GM12891 (cell line): ENCODE measurements at regions not wholly inside any gene's neighbourhood (a gene's known extent, or its start where the extent isn't known, plus 50 kb on each side); places are given as distances from the start of the nearest gene placed in this dataset.

Experiments used
- POLR2A ChIP-seq: IDR thresholded peaks from 2 replicates; pipeline ENCODE4 v1.6.1; 2011; ENCODE audit warnings: low read depth, low read length, control low read depth
- POLR2AphosphoS5 ChIP-seq: IDR thresholded peaks from 2 replicates; pipeline ENCODE4 v1.6.1; 2011; ENCODE audit warnings: low read depth, low read length, control low read depth

DNA sequence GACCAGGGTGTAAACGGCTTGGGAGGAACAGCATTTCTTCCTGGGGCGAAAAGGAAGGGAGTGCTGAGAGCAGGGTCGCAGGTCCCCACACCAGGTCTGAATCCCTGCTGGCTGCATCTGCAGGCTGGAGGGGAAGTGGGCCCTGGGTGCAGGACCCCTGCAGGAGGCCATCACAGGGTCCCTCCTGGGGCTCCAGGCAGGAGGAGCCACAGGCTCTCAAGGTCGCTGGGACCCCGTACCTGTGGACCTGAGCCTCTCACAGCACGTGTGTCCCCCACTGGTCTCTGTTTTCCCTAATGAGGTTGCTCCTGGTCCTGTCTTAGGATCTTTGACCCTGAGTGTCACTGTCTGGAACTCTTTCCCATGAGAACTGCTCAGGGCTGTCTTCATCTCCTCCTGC is 147.8 kb upstream of the ZNF236 start:
- TF ChIP-seq POLR2A (no peak), POLR2AphosphoS5 (no peak)
